ENCODE measurements at regions not wholly inside any gene's neighbourhood (a gene's known extent, or its start where the extent isn't known, plus 50 kb on each side); places are given as distances from the start of the nearest gene placed in this dataset.

DNA sequence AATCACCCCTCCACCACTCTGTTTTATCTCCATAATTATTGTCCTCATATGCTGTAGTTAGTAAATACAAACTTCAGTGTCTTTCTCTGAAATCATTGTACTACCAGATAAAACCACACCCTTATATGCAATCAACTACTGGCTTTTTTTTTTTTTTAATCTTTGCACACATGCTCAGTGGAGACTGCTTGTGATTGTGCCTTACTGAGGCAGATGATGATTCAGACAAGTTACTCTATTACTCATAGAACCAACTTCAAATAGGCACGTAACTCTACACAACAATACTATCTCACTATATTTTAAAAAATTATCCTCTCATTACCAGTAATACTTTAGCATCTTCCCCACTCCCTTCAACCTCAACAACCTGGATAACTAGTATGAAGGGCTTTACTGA is 1278.4 kb upstream of the PIK3C3 start:
- TF ChIP-seq, protein P1, sequence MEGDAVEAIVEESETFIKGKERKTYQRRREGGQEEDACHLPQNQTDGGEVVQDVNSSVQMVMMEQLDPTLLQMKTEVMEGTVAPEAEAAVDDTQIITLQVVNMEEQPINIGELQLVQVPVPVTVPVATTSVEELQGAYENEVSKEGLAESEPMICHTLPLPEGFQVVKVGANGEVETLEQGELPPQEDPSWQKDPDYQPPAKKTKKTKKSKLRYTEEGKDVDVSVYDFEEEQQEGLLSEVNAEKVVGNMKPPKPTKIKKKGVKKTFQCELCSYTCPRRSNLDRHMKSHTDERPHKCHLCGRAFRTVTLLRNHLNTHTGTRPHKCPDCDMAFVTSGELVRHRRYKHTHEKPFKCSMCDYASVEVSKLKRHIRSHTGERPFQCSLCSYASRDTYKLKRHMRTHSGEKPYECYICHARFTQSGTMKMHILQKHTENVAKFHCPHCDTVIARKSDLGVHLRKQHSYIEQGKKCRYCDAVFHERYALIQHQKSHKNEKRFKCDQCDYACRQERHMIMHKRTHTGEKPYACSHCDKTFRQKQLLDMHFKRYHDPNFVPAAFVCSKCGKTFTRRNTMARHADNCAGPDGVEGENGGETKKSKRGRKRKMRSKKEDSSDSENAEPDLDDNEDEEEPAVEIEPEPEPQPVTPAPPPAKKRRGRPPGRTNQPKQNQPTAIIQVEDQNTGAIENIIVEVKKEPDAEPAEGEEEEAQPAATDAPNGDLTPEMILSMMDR (conservative IDR thresholded peaks at IDR 0.05 in 1 of 2, IDR thresholded peaks at IDR 0.05 in 1 of 2; ENCODE audit: extremely low read depth in 1 of 2, insufficient read depth in 1 of 2, low read depth in 1 of 2, low read length in 2 of 2): no peak
- no peak for TF ChIP-seq EZH2 (IDR thresholded peaks at IDR 0.05; ENCODE audit: borderline replicate concordance, low read length)
